ENCODE measurements at regions not wholly inside any gene's neighbourhood (a gene's known extent, or its start where the extent isn't known, plus 50 kb on each side); places are given as distances from the start of the nearest gene placed in this dataset.

- no peak for TF ChIP-seq POLR2A (IDR thresholded peaks at IDR 0.05; ENCODE audit: low read depth, low read length)
- peak; percentile 81 for TF ChIP-seq CEBPB (IDR thresholded peaks at IDR 0.05; ENCODE audit: low read depth, low read length)
- no peak for TF ChIP-seq MXI1 (IDR thresholded peaks at IDR 0.05; ENCODE audit: borderline replicate concordance, low read depth, low read length)
- TF ChIP-seq, protein P1, sequence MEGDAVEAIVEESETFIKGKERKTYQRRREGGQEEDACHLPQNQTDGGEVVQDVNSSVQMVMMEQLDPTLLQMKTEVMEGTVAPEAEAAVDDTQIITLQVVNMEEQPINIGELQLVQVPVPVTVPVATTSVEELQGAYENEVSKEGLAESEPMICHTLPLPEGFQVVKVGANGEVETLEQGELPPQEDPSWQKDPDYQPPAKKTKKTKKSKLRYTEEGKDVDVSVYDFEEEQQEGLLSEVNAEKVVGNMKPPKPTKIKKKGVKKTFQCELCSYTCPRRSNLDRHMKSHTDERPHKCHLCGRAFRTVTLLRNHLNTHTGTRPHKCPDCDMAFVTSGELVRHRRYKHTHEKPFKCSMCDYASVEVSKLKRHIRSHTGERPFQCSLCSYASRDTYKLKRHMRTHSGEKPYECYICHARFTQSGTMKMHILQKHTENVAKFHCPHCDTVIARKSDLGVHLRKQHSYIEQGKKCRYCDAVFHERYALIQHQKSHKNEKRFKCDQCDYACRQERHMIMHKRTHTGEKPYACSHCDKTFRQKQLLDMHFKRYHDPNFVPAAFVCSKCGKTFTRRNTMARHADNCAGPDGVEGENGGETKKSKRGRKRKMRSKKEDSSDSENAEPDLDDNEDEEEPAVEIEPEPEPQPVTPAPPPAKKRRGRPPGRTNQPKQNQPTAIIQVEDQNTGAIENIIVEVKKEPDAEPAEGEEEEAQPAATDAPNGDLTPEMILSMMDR (conservative IDR thresholded peaks at IDR 0.05; ENCODE audit: low read depth, low read length) = peak; percentile 90
- no peak for TF ChIP-seq BHLHE40 (IDR thresholded peaks at IDR 0.05; ENCODE audit: low read depth, low read length)
- TF ChIP-seq ELK1 (IDR thresholded peaks at IDR 0.05; ENCODE audit: borderline replicate concordance, low read depth, low read length) = no peak
- TF ChIP-seq CHD1 (IDR thresholded peaks at IDR 0.05; ENCODE audit: low read depth, low read length) = no peak
- no peak for TF ChIP-seq MAFK (IDR thresholded peaks at IDR 0.05; ENCODE audit: low read depth, low read length)
- peak; percentile 77 for TF ChIP-seq SMC3 (IDR thresholded peaks at IDR 0.05; ENCODE audit: low read depth, low read length)
Observed at GRCh38 chr18:60549338-60549960, 176.9 kb upstream of the MC4R start.

Data from IMR-90 (cell line).